K562 (cell line): ENCODE measurements at regions not wholly inside any gene's neighbourhood (a gene's known extent, or its start where the extent isn't known, plus 50 kb on each side); places are given as distances from the start of the nearest gene placed in this dataset.

Experiments
- SP2 ChIP-seq: IDR thresholded peaks from 2 replicates; pipeline ENCODE4 v1.6.1; 2011; ENCODE audit warnings: mild to moderate bottlenecking, low read depth, low read length, moderate library complexity; ENCODE audit not compliant: poor library complexity, severe bottlenecking; ENCODE audit errors: extremely low read depth
- SRSF1 ChIP-seq: fragments of 200-400 bp; formaldehyde crosslinking; IDR thresholded peaks from 2 replicates; pipeline ENCODE4 v1.6.1; 2017; ENCODE audit warnings: mild to moderate bottlenecking, low read depth, low read length, moderate library complexity
- TRIM24 ChIP-seq, 2 experiments: fragments of 450-650 bp; IDR thresholded peaks; 2 replicates each; pipeline ENCODE4 v1.6.1; 2016
- ZFP36 ChIP-seq: fragments of 150-350 bp; IDR thresholded peaks from 2 replicates; pipeline ENCODE4 v1.6.1; 2018; ENCODE audit warnings: low read length, low read depth; ENCODE audit not compliant: partially characterized antibody
- TF ChIP-seq, protein P1 (sequence below): fragments of 450-650 bp; IDR thresholded peaks from 2 replicates; pipeline ENCODE4 v1.6.1; 2016; ENCODE audit warnings: low read depth

- TF ChIP-seq SRSF1 (no peak), SP2 (no peak), TRIM24 (IDR thresholded peaks at IDR 0.05) (no peak), ZFP36 (no peak)
- TF ChIP-seq, protein P1, sequence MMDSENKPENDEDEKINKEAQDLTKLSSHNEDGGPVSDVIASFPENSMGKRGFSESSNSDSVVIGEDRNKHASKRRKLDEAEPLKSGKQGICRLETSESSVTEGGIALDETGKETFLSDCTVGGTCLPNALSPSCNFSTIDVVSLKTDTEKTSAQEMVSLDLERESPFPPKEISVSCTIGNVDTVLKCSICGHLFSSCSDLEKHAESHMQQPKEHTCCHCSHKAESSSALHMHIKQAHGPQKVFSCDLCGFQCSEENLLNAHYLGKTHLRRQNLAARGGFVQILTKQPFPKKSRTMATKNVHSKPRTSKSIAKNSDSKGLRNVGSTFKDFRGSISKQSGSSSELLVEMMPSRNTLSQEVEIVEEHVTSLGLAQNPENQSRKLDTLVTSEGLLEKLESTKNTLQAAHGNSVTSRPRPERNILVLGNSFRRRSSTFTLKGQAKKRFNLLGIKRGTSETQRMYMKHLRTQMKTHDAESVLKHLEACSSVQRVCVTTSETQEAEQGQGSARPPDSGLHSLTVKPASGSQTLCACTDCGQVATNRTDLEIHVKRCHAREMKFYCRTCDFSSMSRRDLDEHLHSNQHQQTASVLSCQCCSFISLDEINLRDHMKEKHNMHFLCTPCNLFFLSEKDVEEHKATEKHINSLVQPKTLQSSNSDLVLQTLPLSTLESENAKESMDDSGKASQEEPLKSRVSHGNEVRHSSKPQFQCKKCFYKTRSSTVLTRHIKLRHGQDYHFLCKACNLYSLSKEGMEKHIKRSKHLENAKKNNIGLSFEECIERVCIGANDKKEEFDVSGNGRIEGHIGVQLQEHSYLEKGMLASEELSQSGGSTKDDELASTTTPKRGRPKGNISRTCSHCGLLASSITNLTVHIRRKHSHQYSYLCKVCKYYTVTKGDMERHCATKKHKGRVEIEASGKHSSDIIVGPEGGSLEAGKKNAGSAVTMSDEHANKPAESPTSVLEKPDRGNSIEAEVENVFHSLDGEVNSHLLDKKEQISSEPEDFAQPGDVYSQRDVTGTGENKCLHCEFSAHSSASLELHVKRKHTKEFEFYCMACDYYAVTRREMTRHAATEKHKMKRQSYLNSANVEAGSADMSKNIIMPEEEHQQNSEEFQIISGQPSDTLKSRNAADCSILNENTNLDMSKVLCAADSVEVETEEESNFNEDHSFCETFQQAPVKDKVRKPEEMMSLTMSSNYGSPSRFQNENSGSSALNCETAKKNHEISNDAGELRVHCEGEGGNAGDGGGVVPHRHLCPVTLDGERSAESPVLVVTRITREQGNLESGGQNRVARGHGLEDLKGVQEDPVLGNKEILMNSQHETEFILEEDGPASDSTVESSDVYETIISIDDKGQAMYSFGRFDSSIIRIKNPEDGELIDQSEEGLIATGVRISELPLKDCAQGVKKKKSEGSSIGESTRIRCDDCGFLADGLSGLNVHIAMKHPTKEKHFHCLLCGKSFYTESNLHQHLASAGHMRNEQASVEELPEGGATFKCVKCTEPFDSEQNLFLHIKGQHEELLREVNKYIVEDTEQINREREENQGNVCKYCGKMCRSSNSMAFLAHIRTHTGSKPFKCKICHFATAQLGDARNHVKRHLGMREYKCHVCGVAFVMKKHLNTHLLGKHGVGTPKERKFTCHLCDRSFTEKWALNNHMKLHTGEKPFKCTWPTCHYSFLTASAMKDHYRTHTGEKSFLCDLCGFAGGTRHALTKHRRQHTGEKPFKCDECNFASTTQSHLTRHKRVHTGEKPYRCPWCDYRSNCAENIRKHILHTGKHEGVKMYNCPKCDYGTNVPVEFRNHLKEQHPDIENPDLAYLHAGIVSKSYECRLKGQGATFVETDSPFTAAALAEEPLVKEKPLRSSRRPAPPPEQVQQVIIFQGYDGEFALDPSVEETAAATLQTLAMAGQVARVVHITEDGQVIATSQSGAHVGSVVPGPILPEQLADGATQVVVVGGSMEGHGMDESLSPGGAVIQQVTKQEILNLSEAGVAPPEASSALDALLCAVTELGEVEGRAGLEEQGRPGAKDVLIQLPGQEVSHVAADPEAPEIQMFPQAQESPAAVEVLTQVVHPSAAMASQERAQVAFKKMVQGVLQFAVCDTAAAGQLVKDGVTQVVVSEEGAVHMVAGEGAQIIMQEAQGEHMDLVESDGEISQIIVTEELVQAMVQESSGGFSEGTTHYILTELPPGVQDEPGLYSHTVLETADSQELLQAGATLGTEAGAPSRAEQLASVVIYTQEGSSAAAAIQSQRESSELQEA: no peak
These were observed 201.4 kb upstream of the FMR1 start for GRCh38 chrX:147710301-147710700.
